NCI-H748 (cell line): ENCODE measurements at regions not wholly inside any gene's neighbourhood (a gene's known extent, or its start where the extent isn't known, plus 50 kb on each side); places are given as distances from the start of the nearest gene placed in this dataset.
A peak's percentile ranks its signal among the peaks of the same experiment; 100 is the strongest.

Experiments
- DNase-seq: peaks from one replicate; lab custom pipeline; 2025; ENCODE audit not compliant: unreplicated experiment; lab: John Stamatoyannopoulos, UW

DNA sequence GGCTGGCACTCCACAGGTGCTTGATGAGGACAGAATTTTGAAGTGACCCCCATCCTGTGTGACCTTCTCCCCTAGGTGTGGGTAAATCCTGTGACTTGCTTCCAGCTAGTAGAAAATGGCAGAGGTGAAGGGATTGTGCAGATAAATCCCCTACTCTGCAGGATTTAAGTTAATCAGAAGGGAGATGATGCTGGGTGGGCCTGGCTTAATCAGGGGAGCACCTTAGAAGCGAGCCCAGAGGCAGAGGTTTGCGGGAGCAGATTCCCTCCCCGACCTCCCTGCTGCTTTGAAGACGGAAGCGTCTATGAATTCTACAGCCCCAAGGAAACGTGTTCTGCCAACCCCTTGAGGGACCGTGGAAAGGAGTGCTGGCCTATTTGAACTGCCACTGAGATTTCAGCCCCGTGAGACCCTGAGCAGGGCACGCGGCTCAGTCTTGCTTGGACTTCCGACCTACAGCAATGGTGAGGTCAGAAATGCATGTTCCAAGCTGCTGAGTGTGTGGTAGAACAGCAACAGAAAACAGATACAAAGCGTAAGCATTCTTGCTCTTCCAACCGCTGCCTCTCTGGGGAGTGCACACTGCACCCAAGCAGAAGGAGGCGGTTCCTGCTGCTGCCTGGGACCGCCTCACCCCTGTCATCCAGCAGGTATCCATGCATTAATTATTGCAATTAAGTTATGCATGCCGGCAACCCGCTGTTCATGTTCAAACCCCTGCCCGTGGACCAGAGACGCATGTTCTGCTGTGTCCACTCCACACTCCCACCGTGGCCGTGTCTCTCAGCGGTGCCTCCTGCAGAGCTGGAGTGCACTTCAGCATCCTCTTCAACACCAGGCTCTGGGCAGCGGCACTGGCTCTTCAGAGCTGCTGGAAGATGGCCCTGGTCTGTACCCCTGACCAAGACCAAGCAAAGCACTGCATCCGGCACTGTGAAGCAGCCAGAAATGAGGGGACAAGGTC is 54.6 kb upstream of the RXRA start:
- peak; percentile 51 for DNase-seq

DNA sequence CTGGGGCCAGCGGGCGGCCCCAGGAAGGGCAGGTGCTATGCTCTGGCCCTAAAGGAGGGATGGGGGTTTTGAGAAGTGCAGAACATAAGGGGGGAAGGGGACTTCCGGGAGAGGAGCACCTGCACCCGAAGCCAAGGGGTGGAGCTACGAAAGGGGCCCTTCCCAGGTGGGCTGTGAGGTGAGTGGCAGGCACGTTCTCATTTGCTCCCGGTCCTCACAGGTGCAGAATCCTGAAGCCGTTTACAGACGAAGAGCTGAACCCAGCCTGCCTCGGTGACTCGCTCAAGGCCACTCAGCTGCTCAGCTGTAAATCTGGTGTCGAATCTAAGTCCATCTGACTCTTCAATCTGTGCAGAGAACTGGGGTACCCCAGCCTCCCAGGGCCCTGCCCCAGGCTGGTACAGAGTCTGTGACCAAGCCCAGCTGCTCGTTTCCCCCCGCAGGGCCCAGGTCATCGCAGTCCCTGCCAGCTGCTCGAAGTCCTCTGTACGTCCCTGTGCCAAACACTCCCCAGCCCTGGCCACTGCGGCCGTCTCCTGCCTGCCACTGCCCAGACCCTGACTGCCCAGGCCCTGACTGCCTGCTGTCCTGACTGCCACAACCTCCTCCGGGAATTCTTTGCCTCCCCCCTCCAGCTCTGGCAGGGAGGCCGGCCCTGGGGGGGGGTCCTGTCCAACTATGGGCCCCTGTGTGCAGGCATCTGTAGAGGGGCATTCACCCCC is 53.8 kb upstream of the RXRA start:
- peak; percentile 65 for DNase-seq

DNA sequence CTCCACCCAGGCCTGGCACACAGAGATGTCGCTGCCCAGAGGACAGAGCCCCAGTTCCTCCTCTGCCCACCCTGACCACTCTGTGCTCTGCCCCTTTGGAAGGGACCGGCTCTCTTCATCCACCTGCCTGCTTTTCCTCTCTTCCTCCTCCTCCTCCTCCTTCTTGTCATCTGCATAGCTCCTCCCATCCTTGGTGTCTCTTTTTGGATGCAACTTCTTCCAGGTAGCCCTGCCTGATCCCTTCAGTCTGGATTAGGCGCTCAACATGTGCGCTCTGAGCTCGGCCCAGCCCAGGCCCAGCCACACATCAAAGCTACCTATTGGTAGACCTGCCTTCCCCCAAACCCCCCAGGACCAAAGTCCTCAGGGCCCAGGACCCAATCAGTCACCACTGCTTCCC is 52.6 kb upstream of the RXRA start:
- DNase-seq: no peak

DNA sequence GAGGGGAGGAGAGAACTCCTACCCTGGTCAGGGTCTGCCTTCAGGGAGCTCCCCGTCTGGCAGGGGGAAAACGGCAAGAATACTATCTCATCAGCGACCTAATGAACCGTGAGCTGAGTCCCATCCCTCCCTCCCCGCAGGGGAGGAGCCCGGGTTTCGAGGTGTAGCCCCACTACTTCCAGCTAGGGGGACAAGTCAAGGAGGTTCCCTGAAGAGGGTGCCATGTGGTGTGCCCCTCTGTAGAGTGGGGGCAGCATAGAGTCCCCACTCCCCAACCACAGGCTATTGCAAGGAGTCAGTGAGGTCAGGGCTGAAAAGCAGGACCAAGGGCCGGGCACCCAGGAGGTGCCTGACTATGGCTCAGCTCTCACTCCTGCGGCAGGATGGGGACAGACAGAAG is 50.9 kb upstream of the RXRA start:
- no peak for DNase-seq

DNA sequence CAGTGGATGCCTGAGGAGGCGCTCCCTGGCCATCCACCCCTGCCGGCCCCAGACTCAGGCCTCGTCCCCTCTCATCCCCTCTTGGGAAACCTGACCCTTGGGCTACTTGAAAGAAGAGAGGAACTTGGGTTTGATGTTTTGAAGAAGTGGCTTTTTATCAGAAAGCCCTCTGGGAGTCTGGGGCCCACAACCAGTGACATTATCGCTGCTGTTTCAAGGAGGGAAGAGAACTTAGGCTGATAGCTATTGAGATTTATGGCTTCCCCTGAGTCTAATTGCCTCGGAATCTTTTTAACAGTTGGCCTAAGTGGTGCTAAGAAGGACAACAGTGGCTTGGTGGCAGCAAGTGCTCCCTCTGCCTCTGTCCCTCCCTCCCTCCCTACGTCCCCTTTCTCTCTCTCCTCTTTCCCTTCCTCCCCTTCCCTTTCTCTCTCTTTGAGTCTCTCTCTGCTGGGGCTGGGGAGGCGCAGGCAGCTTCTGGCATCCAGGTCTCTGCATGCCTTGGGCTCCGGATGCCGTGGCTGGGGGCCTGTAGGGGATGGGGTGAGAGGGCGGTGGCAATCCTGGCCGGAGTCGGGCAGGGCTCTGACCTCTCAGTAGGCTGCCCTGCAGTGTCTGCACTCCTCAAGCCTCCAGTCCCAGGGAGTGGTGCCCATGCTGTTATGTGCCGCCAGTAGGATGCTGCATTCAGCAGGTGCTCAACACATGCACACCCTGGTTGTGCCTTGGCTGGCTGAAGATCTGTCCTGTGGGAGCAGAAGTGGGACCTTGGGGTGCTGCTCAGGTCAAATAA is 49.6 kb upstream of the RXRA start:
- DNase-seq: no peak
